ENCODE measurements at regions not wholly inside any gene's neighbourhood (a gene's known extent, or its start where the extent isn't known, plus 50 kb on each side); places are given as distances from the start of the nearest gene placed in this dataset.

GRCh38 chr3:194203482-194204041 is 67.6 kb downstream of the HES1 start:
- H3K9me3 ChIP-seq (ENCODE audit: control insufficient read depth, low read depth, low read length) = no peaks in the 10 kb centered on the region
- H3K27ac ChIP-seq (ENCODE audit: low read length) = no peak overlapping the region
- H3K27me3 ChIP-seq (ENCODE audit: control insufficient read depth, insufficient read depth, low read length) = peaks cover 30% of the 10 kb centered on the region
- H3K36me3 ChIP-seq (ENCODE audit: control insufficient read depth, low read depth, low read length) = no peaks in the 10 kb centered on the region
- peak overlapping the region; percentile 49 for H3K4me3 ChIP-seq (ENCODE audit: low read length)
- H3K9ac ChIP-seq (ENCODE audit: low read length) = no peak overlapping the region
- peaks cover 24% of the 10 kb centered on the region for H3K4me1 ChIP-seq (ENCODE audit: control insufficient read depth, low read depth, low read length)

GRCh38 chr3:194204042-194204987 is 68.4 kb downstream of the HES1 start:
- H3K27me3 ChIP-seq (ENCODE audit: control insufficient read depth, insufficient read depth, low read length) = peaks cover 30% of the 10 kb centered on the region
- no peaks in the 10 kb centered on the region for H3K9me3 ChIP-seq (ENCODE audit: control insufficient read depth, low read depth, low read length)
- peaks cover 24% of the 10 kb centered on the region for H3K4me1 ChIP-seq (ENCODE audit: control insufficient read depth, low read depth, low read length)
- H3K27ac ChIP-seq (ENCODE audit: low read length) = no peak overlapping the region
- peak overlapping the region; percentile 49 for H3K4me3 ChIP-seq (ENCODE audit: low read length)
- H3K9ac ChIP-seq (ENCODE audit: low read length) = no peak overlapping the region
- no peaks in the 10 kb centered on the region for H3K36me3 ChIP-seq (ENCODE audit: control insufficient read depth, low read depth, low read length)

- Histone ChIP-seq H3K9ac (ENCODE audit: low read length) (no peak overlapping the region), H3K9me3 (ENCODE audit: control insufficient read depth, low read depth, low read length) (no peaks in the 10 kb centered on the region), H3K27me3 (ENCODE audit: control insufficient read depth, insufficient read depth, low read length) (peaks cover 30% of the 10 kb centered on the region), H3K4me3 (ENCODE audit: low read length) (no peak overlapping the region), H3K36me3 (ENCODE audit: control insufficient read depth, low read depth, low read length) (no peaks in the 10 kb centered on the region), H3K4me1 (ENCODE audit: control insufficient read depth, low read depth, low read length) (peaks cover 24% of the 10 kb centered on the region), H3K27ac (ENCODE audit: low read length) (no peak overlapping the region)
Observed at GRCh38 chr3:194205675-194206133, 69.8 kb downstream of the HES1 start.

GRCh38 chr3:194206320-194206719 is 70.4 kb downstream of the HES1 start:
- no peak overlapping the region for H3K9ac ChIP-seq (ENCODE audit: low read length)
- H3K4me3 ChIP-seq (ENCODE audit: low read length) = no peak overlapping the region
- peaks cover 26% of the 10 kb centered on the region for H3K4me1 ChIP-seq (ENCODE audit: control insufficient read depth, low read depth, low read length)
- H3K27ac ChIP-seq (ENCODE audit: low read length) = no peak overlapping the region
- no peaks in the 10 kb centered on the region for H3K36me3 ChIP-seq (ENCODE audit: control insufficient read depth, low read depth, low read length)
- H3K27me3 ChIP-seq (ENCODE audit: control insufficient read depth, insufficient read depth, low read length) = peaks cover 30% of the 10 kb centered on the region
- H3K9me3 ChIP-seq (ENCODE audit: control insufficient read depth, low read depth, low read length) = no peaks in the 10 kb centered on the region

GRCh38 chr3:194208709-194209108 is 72.8 kb downstream of the HES1 start:
- no peak overlapping the region for H3K4me3 ChIP-seq (ENCODE audit: low read length)
- peaks cover 42% of the 10 kb centered on the region for H3K4me1 ChIP-seq (ENCODE audit: control insufficient read depth, low read depth, low read length)
- peaks cover 12% of the 10 kb centered on the region for H3K27me3 ChIP-seq (ENCODE audit: control insufficient read depth, insufficient read depth, low read length)
- H3K36me3 ChIP-seq (ENCODE audit: control insufficient read depth, low read depth, low read length) = no peaks in the 10 kb centered on the region
- H3K9me3 ChIP-seq (ENCODE audit: control insufficient read depth, low read depth, low read length) = no peaks in the 10 kb centered on the region
- H3K9ac ChIP-seq (ENCODE audit: low read length) = no peak overlapping the region
- no peak overlapping the region for H3K27ac ChIP-seq (ENCODE audit: low read length)

GRCh38 chr3:194212161-194212844 is 76.4 kb downstream of the HES1 start:
- peak overlapping the region; percentile 78 for H3K27ac ChIP-seq (ENCODE audit: low read length)
- peak overlapping the region; percentile 60 for H3K9ac ChIP-seq (ENCODE audit: low read length)
- H3K4me1 ChIP-seq (ENCODE audit: control insufficient read depth, low read depth, low read length) = peaks cover 38% of the 10 kb centered on the region
- no peaks in the 10 kb centered on the region for H3K27me3 ChIP-seq (ENCODE audit: control insufficient read depth, insufficient read depth, low read length)
- H3K9me3 ChIP-seq (ENCODE audit: control insufficient read depth, low read depth, low read length) = no peaks in the 10 kb centered on the region
- H3K36me3 ChIP-seq (ENCODE audit: control insufficient read depth, low read depth, low read length) = no peaks in the 10 kb centered on the region
- H3K4me3 ChIP-seq (ENCODE audit: low read length) = peak overlapping the region; percentile 46

- Histone ChIP-seq H3K27ac (ENCODE audit: low read length) (peak overlapping the region; percentile 78), H3K36me3 (ENCODE audit: control insufficient read depth, low read depth, low read length) (no peaks in the 10 kb centered on the region), H3K9me3 (ENCODE audit: control insufficient read depth, low read depth, low read length) (no peaks in the 10 kb centered on the region), H3K27me3 (ENCODE audit: control insufficient read depth, insufficient read depth, low read length) (no peaks in the 10 kb centered on the region), H3K4me3 (ENCODE audit: low read length) (peak overlapping the region; percentile 46), H3K9ac (ENCODE audit: low read length) (peak overlapping the region; percentile 60), H3K4me1 (ENCODE audit: control insufficient read depth, low read depth, low read length) (peaks cover 38% of the 10 kb centered on the region)
Observed at GRCh38 chr3:194212845-194213331, 76.9 kb downstream of the HES1 start.

GRCh38 chr3:194215392-194215791 is 79.4 kb downstream of the HES1 start:
- Histone ChIP-seq H3K9ac (ENCODE audit: low read length) (no peak overlapping the region), H3K36me3 (ENCODE audit: control insufficient read depth, low read depth, low read length) (no peaks in the 10 kb centered on the region), H3K4me3 (ENCODE audit: low read length) (no peak overlapping the region), H3K9me3 (ENCODE audit: control insufficient read depth, low read depth, low read length) (no peaks in the 10 kb centered on the region), H3K4me1 (ENCODE audit: control insufficient read depth, low read depth, low read length) (peaks cover 38% of the 10 kb centered on the region), H3K27ac (ENCODE audit: low read length) (no peak overlapping the region), H3K27me3 (ENCODE audit: control insufficient read depth, insufficient read depth, low read length) (no peaks in the 10 kb centered on the region)

- Histone ChIP-seq H3K27me3 (ENCODE audit: control insufficient read depth, insufficient read depth, low read length) (peaks cover 5% of the 10 kb centered on the region), H3K9me3 (ENCODE audit: control insufficient read depth, low read depth, low read length) (no peaks in the 10 kb centered on the region), H3K9ac (ENCODE audit: low read length) (no peak overlapping the region), H3K4me3 (ENCODE audit: low read length) (no peak overlapping the region), H3K36me3 (ENCODE audit: control insufficient read depth, low read depth, low read length) (no peaks in the 10 kb centered on the region), H3K27ac (ENCODE audit: low read length) (no peak overlapping the region), H3K4me1 (ENCODE audit: control insufficient read depth, low read depth, low read length) (peaks cover 12% of the 10 kb centered on the region)
Observed at GRCh38 chr3:194218646-194219453, 82.9 kb downstream of the HES1 start.

GRCh38 chr3:194219826-194220410 is 84.0 kb downstream of the HES1 start:
- peaks cover 9% of the 10 kb centered on the region for H3K4me1 ChIP-seq (ENCODE audit: control insufficient read depth, low read depth, low read length)
- H3K9me3 ChIP-seq (ENCODE audit: control insufficient read depth, low read depth, low read length) = no peaks in the 10 kb centered on the region
- H3K4me3 ChIP-seq (ENCODE audit: low read length) = no peak overlapping the region
- peaks cover 13% of the 10 kb centered on the region for H3K27me3 ChIP-seq (ENCODE audit: control insufficient read depth, insufficient read depth, low read length)
- H3K36me3 ChIP-seq (ENCODE audit: control insufficient read depth, low read depth, low read length) = no peaks in the 10 kb centered on the region
- H3K27ac ChIP-seq (ENCODE audit: low read length) = no peak overlapping the region
- no peak overlapping the region for H3K9ac ChIP-seq (ENCODE audit: low read length)

Data from iPS-18a (cell line).